LNCAP (cell line): ENCODE measurements at regions not wholly inside any gene's neighbourhood (a gene's known extent, or its start where the extent isn't known, plus 50 kb on each side); places are given as distances from the start of the nearest gene placed in this dataset.

ENCODE experiments used
- CTCF ChIP-seq: fragments of 450-650 bp; IDR thresholded peaks from 2 replicates; pipeline ENCODE4 v1.5.1; 2017; ENCODE audit warnings: mild to moderate bottlenecking

- TF ChIP-seq CTCF: no peak
Measured at GRCh38 chr7:4531236-4531635, 150.9 kb upstream of the FOXK1 start.

- TF ChIP-seq CTCF: no peak
Measured at GRCh38 chr7:4549681-4550080, 132.4 kb upstream of the FOXK1 start.

- no peak for TF ChIP-seq CTCF
Measured at GRCh38 chr7:4550117-4550516, 132.0 kb upstream of the FOXK1 start.

GRCh38 chr7:4552985-4553384 lies 129.1 kb upstream of the FOXK1 start:
- no peak for TF ChIP-seq CTCF

- no peak for TF ChIP-seq CTCF
Measured at GRCh38 chr7:4556868-4557793, 125.0 kb upstream of the FOXK1 start.

GRCh38 chr7:4561795-4562194 lies 120.3 kb upstream of the FOXK1 start:
- TF ChIP-seq CTCF: no peak

- no peak for TF ChIP-seq CTCF
Measured at GRCh38 chr7:4566714-4567113, 115.4 kb upstream of the FOXK1 start.
